ENCODE measurements at regions not wholly inside any gene's neighbourhood (a gene's known extent, or its start where the extent isn't known, plus 50 kb on each side); places are given as distances from the start of the nearest gene placed in this dataset.
"Not testable (repeated sequence)": the region's sequence is repeated elsewhere in the genome, so short reads cannot be mapped to it uniquely, and the experiment has no call there.

- no peak for TF ChIP-seq POLR2AphosphoS5 (IDR thresholded peaks at IDR 0.05)
- TF ChIP-seq POLR2A (IDR thresholded peaks at IDR 0.05), result no peak
- no peak for TF ChIP-seq CTCF (IDR thresholded peaks at IDR 0.05)
- no peak overlapping the region for H3K27ac ChIP-seq
Observed at GRCh38 chr6:866316-866715, 173.4 kb upstream of the EXOC2 start.

GRCh38 chr6:865846-866245 is 172.9 kb upstream of the EXOC2 start:
- intact Hi-C loops (cut with DNase I; ENCODE audit: low total_unique reads), result no loop called here
- DNase-seq (ENCODE audit: low spot score in 2 of 2), result no peak
- no peaks in the 10 kb centered on the region for H3K27me3 ChIP-seq
- no peaks in the 10 kb centered on the region for H3K9me3 ChIP-seq
- TF ChIP-seq POLR2A (IDR thresholded peaks at IDR 0.05), result no peak
- no peak for TF ChIP-seq POLR2AphosphoS5 (IDR thresholded peaks at IDR 0.05)
- no peak for TF ChIP-seq CTCF (IDR thresholded peaks at IDR 0.05)
- H3K4me3 ChIP-seq, result no peak overlapping the region
- no peaks in the 10 kb centered on the region for H3K36me3 ChIP-seq
- H3K27ac ChIP-seq, result no peak overlapping the region
- no peaks in the 10 kb centered on the region for H3K4me1 ChIP-seq

More at GRCh38 chr6:866316-866715, 173.4 kb upstream of the EXOC2 start:
- no peak for DNase-seq (ENCODE audit: low spot score in 2 of 2)
- Histone ChIP-seq H3K4me3 (no peak overlapping the region), H3K9me3 (no peaks in the 10 kb centered on the region), H3K4me1 (no peaks in the 10 kb centered on the region), H3K36me3 (no peaks in the 10 kb centered on the region), H3K27me3 (no peaks in the 10 kb centered on the region)
- intact Hi-C loops (cut with DNase I; ENCODE audit: low total_unique reads), result no loop called here

- Histone ChIP-seq H3K27me3 (no peaks in the 10 kb centered on the region), H3K27ac (no peak overlapping the region), H3K9me3 (no peaks in the 10 kb centered on the region), H3K4me3 (no peak overlapping the region), H3K4me1 (no peaks in the 10 kb centered on the region), H3K36me3 (no peaks in the 10 kb centered on the region)
- intact Hi-C loops (cut with DNase I; ENCODE audit: low total_unique reads), result no loop called here
- no peak for DNase-seq (ENCODE audit: low spot score in 2 of 2)
- TF ChIP-seq POLR2A (IDR thresholded peaks at IDR 0.05) (no peak), POLR2AphosphoS5 (IDR thresholded peaks at IDR 0.05) (no peak), CTCF (IDR thresholded peaks at IDR 0.05) (no peak)
Observed at GRCh38 chr6:863831-864230, 170.9 kb upstream of the EXOC2 start.

- H3K27ac ChIP-seq; H3K4me1 ChIP-seq; DNase-seq (ENCODE audit: low spot score in 2 of 2); H3K4me3 ChIP-seq; intact Hi-C loops (cut with DNase I; ENCODE audit: low total_unique reads); H3K9me3 ChIP-seq; H3K36me3 ChIP-seq; H3K27me3 ChIP-seq: not testable (repeated sequence)
Observed at GRCh38 chr6:863127-863526, 170.2 kb upstream of the EXOC2 start.

- Histone ChIP-seq H3K4me1 (no peaks in the 10 kb centered on the region), H3K9me3 (no peaks in the 10 kb centered on the region), H3K27ac (no peak overlapping the region), H3K36me3 (no peaks in the 10 kb centered on the region), H3K4me3 (no peak overlapping the region), H3K27me3 (no peaks in the 10 kb centered on the region)
- DNase-seq (ENCODE audit: low spot score in 2 of 2), result no peak
- intact Hi-C loops (cut with DNase I; ENCODE audit: low total_unique reads), result no loop called here
- TF ChIP-seq POLR2AphosphoS5 (IDR thresholded peaks at IDR 0.05), result no peak
- no peak for TF ChIP-seq POLR2A (IDR thresholded peaks at IDR 0.05)
- TF ChIP-seq CTCF (IDR thresholded peaks at IDR 0.05), result no peak
Observed at GRCh38 chr6:859936-860335, 167.0 kb upstream of the EXOC2 start.

All from breast epithelium (tissue), 4 donors.